GM13976 (cell line): ENCODE measurements at regions not wholly inside any gene's neighbourhood (a gene's known extent, or its start where the extent isn't known, plus 50 kb on each side); places are given as distances from the start of the nearest gene placed in this dataset.

ENCODE experiments used
- DNase-seq: peaks from one replicate; pipeline ENCODE4 v3.0.0; 2012; ENCODE audit warnings: low spot score
- in situ Hi-C: fragments of 300-500 bp; cut with MboI; formaldehyde crosslinking; loops from one replicate; pipeline ENCODE4 v1.12.0; 2022; ENCODE audit warnings: low sequenced_read_pairs, mixed read lengths, inconsistent platforms; ENCODE audit not compliant: unreplicated experiment
- TF ChIP-seq, protein P1 (sequence below): IDR thresholded peaks from 2 replicates; pipeline ENCODE4 v1.5.1; 2012; ENCODE audit warnings: borderline replicate concordance, mild to moderate bottlenecking; ENCODE audit not compliant: insufficient read depth; ENCODE audit errors: extremely low read depth, missing control alignments, control extremely low read depth

DNA sequence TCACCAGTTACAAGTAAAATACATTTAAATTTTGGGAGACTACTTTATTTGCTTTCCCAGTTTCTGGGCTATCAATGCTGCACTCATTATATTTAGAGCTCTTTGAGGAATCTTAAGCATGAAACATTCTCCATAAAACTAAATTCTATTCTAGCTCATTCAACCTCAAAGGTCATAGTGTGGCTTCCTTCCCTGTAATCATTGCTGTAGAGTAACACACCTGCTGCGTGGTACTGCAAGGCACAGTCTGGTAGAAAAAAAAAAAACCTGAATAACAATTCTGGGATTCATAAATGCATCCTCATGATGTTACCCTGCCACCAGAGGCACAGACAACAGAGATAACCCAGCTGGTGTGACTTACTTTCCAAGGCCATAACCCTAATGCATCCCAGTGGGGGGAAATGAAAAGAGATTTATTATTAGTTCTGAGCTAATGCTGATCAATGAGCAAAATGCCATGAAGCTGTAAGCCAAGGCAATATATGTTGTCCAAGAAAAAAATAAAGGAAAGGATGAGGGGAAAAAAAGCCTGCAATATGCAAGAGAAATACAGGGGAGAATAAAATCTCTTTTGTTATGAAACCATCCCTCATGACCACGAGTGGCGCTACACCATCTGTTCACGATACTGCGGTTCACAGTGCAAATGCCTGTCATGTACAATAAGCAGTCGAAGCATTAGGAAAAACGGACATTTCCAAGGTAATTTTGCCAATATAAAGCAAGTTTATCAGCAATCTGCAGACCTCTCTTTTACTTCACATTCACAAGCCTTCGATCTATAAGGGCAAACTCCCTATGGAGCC lies 1481.6 kb upstream of the PIK3C3 start:
- TF ChIP-seq, protein P1, sequence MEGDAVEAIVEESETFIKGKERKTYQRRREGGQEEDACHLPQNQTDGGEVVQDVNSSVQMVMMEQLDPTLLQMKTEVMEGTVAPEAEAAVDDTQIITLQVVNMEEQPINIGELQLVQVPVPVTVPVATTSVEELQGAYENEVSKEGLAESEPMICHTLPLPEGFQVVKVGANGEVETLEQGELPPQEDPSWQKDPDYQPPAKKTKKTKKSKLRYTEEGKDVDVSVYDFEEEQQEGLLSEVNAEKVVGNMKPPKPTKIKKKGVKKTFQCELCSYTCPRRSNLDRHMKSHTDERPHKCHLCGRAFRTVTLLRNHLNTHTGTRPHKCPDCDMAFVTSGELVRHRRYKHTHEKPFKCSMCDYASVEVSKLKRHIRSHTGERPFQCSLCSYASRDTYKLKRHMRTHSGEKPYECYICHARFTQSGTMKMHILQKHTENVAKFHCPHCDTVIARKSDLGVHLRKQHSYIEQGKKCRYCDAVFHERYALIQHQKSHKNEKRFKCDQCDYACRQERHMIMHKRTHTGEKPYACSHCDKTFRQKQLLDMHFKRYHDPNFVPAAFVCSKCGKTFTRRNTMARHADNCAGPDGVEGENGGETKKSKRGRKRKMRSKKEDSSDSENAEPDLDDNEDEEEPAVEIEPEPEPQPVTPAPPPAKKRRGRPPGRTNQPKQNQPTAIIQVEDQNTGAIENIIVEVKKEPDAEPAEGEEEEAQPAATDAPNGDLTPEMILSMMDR = no peak
- DNase-seq = no peak

DNA sequence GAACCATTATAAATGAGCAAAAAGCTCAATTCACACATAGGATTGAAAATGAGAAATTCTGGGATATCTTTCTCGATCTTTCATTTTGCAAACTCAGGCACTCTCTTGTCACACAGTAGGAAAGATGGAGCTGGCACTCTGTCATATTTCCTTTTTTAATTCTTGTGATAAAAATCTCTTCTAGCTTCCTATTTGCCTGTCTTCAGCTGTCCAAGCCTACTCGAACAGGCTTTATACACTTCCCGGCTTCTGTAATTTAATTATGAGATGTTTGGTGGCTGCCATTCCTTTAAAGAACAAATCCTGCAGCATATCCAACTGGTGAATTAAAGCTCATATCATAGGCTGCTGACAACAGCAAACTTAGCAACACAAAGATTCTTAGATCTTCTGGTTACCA lies 1484.3 kb upstream of the PIK3C3 start:
- DNase-seq = no peak
- in situ Hi-C loops = no loop called here
- TF ChIP-seq, protein P1 = no peak

More for the DNA sequence above, 1481.6 kb upstream of the PIK3C3 start:
- in situ Hi-C loops = no loop called here

DNA sequence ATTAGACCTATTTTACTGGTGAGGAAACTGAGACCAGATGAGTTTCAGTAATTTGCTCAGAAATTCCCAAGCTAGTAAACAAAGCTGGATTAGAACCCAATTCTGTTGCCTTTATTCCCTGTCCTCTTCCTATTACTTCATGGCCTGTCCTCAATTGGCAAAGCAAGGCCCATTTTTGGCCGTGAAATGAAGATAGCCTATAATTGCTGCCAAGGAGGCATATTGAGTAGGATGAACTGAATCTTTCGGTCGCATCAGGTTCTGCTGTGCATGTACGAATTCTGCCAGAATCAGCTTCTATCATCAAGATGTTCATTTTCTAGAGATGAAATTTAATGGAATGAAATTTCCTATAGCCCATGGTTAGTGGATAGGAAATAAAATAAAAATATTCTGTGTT lies 1485.2 kb upstream of the PIK3C3 start:
- in situ Hi-C loops = no loop called here
- TF ChIP-seq, protein P1 = no peak
- no peak for DNase-seq

DNA sequence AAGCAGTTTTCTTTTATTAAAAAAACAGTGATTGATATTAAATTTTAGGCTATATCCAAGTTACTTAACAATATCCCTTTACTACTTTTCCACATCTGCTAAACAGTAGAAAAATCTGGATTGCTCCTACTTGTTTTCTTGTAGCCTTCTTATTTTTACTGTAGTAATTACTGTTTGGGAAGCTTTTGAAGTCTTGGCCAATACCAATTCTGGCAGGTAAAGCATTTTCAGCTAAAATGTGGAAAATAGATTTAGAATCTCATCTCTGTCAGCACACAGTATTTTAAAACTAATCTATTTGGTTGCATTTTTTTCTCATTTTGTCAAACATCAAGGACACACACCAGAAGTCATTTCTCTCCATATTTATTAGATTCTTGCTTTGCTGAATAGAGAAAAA lies 1485.7 kb upstream of the PIK3C3 start:
- in situ Hi-C loops = no loop called here
- TF ChIP-seq, protein P1 = no peak
- no peak for DNase-seq

DNA sequence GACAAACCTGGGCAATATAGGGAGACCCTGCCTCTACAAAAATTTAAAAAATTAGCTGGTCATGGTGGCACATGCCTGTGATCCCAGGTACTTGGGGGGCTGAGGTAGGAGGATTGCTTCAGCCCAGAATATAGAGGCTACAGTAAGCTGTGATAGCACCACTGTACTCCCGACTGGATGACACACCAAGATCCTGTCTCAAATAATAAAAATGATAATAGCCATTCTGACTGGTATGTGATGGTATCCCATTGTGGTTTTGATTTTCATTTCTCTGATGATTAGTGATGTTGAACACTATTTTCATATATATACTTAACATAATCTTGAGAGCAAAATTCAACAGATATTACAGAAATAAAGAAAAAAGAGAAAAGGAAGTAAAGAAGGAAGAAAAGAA lies 1491.0 kb upstream of the PIK3C3 start:
- in situ Hi-C loops = no loop called here
- DNase-seq = no peak
- TF ChIP-seq, protein P1 = no peak

DNA sequence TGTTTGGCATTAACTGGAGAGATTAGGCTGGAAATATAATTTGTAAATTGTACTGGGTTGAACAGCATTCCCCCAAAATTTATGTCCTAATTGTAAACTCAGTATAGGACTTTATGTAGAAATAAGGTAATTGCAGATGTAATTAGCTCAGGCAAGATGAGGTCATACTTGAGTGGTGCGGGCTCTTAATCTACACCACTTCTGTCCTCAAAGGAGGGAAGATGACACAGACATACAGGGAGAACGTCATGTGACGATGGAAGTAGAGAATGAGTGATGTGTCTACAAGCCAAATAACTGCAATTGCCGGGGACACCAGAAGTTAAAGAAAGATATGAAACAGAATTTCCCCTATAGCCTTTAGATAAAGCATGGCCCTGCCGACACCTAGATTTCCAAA lies 1501.1 kb upstream of the PIK3C3 start:
- TF ChIP-seq, protein P1 = no peak
- no peak for DNase-seq
- in situ Hi-C loops = no loop called here
